HG03571 (cell line): ENCODE measurements at regions not wholly inside any gene's neighbourhood (a gene's known extent, or its start where the extent isn't known, plus 50 kb on each side); places are given as distances from the start of the nearest gene placed in this dataset.
"Not testable (repeated sequence)": the region's sequence is repeated elsewhere in the genome, so short reads cannot be mapped to it uniquely, and the experiment has no call there.

Experiments
- ATAC-seq: cut with Tn5 transposase; IDR thresholded peaks from one replicate; pipeline ENCODE4 v1.9.1; 2021; ENCODE audit not compliant: unreplicated experiment

DNA sequence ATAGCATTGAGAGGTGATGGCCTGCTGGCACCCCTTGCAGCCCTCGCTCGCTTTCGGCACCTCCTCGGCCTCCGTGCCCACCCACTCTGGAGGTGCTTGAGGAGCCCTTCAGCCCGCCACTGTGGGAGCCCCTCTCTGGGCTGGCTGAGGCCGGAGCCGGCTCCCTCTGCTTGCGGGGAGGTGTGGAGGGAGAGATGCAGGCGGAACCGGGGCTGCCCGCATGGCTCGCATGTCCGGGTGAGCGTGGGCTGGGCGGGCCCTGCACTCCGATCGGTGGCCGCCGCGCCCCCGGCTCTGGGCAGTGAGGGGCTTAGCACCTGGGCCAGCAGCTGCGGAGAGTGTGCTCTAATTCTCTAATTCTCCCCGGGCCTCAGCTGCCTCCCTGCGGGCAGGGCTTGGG lies 101.1 kb downstream of the KIF4B start:
- no peak for ATAC-seq

DNA sequence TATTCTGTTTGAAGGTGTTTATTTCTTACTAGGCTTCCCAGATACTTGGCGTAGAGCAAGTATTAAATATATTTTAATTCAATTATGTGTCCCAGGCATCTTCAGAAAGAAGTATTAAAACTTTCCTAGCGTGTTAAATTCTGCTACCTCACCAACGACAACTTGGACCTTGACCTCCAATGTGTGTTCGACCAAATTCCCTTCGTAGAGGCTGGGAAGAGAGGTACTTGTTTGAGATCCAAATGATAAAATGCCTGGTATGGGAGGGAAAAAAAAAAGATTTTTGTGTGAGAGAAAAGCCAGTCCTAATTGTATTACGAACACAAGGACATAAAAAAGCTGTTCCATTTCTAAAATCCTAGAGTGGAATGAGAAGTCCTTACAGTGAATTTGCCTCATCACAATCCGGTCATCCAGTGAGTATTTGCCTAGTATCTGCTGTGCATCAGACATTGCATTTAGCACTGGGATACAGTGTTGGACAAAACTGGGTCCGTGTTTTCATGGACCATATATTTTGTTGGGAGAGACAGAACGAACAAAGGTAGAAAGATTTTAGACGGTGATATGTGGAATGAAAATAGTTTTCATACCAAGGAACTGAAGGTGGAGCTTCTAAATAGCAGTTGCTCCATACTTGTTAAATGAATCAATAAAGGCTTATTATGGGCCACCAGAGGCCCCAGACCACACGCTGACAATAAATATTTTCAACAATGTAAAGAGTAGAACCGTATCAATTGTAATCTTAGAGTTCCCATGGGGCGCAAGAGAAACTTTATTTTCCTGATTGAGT lies 103.1 kb downstream of the KIF4B start:
- ATAC-seq, result no peak

DNA sequence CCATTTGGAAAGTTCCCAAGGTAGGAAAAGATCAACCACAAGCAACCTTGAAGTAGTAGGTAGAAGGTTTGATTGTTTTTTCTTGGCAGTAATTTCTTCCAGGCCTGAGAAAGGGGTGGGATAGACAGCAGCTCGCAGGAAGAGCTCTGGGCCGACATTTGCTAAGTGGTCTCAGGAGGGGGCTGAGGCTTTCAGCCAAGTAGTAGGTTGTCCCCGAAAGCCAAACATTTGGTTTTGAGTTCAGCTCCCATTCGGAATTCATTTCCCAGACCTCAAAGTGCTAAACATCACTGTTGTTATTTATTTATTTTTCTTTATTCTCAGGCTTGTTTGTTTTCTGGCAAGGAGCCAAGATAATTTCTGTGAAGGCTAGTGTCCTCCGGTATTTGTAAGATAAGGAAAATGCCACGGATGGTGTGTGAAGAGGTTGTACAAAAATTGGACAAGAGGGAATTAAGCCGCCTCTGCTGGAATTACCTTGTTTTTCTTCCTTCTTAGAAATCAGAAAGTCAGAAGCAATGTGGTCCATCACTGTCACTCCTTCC lies 112.1 kb downstream of the KIF4B start:
- no peak for ATAC-seq

DNA sequence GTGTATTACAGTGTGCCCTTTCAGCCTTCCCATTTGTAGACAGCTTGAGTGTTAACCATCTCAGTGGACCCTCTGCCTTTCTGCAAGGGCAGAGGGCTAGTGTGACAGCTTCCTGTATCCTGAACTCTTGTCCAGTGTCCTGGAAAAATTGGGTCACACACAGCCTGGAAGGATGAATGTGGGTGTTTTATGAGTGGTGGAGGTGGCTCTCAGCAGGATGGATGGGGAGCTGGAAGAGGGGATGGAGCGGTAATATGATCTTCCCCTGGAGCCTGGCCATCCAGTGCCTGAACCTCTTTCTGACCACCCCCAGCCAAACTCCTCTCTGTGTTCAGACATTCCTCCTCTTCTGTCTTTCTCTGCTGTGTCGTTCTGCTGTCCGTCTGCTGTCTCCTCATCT lies 113.0 kb downstream of the KIF4B start:
- no peak for ATAC-seq

DNA sequence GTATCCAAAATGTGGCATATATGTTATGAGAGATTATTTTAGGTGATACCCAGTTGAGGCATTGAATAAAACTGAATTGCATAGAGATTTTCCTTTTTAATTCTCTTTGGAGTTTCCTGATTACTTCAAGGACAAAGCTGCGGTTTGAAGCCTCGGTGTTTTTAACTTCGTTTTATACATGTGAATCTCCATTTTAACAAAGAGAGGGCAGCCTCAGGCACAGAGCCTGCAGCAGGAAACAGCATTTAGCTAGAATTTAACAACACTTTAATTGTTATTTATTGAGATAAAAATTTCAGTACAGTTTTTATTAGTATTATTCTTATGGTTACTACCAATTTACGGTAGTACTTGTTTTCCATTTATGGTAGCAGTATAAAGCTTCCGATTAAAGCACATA lies 114.0 kb downstream of the KIF4B start:
- ATAC-seq, result no peak

DNA sequence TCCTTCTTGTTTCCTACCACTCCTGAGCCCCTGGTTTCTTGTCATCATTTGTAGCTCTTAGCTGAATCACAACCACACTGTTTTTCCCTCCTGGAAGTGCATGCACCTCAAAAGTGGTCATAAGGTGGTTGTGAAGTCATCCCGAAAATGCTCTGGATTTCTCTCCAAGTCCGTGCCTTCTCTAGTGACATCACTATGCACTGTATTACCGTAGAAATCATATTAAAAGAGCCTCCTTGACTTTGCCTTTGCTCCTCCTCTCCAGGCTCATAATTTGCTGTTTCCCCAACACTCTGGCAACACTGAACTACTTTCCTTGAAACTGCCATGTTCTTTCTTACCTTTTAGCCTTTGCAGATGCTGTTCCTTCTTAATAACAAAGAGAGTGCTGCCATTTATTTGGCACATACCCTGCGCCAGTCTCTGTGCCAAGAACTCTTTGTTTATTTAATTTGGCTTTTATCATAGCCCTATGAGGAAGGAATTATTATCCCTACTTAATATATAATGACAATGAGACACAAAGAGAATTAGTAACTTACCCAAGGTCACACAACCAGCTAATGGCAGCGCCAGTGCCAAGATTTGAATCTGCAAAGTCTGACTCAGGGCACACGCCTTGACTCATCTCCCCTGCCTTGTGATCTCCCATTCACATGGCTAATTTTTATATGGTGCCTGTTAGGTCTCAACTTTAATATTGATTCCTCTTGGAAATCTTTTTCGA lies 115.4 kb downstream of the KIF4B start:
- no peak for ATAC-seq

DNA sequence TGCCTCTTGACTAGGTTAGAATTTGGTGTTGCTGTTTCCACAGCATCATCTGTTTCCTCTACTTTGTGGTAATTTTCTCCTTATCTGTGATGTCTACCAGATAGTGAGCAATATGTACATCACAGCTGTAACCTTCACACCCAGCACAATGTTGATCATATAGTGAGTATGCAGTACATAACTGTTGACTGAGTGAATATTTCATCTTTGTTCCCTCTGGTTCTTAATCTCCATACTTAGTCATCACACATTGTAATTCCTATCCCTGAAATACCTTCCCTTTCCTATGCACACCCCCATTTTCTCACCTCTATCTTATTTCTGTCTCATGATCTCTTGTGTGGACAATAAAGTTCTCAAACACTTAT lies 115.9 kb downstream of the KIF4B start:
- ATAC-seq, result no peak

DNA sequence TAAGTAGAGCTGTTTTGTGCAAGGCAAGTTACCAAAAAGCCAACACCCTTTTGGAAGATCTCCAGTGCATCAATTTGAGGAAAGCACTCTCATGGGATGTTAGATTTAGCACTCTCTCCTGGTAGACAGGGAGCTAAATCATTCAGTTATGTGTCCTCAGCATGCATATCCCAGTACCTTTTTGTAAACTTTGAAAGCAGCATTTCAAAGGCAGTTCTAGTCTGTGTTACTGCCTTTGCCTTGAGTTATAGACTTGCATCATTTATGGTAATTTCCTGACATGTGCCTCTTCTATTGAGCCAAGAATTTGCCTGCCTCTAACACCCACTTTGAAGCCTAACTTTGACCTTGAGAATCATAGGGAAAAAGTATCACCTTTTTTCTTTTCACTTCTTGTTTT lies 120.6 kb downstream of the KIF4B start:
- no peak for ATAC-seq

DNA sequence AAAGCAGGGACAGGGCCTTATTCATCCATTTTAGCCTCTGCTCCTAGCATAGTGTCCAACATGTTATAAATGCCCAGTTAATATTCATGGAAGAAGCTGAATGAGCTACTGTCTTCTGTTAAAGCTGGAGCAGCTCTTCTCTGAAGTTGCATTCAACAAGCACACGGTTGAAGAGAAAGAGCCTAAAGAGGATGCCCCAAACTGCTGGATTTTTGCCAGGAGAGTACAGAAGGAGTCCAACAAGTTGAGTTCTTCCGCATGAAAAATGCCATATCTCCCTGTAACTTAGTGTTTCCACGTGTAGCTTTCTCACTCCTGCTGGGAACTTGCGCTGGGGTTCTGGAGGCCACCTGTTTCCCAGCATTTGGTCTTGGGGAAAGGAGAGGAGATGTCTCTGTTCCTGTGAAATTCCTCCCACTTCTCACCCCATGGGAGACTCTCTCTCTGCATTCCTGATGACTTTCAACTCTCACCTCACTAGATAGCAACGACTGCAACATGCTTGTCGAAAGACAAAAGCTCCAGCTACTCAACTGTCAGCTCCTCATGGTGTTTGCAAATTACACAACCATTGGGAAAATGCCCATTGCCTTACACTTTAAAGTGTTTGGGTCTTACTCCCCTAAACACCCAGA lies 122.8 kb downstream of the KIF4B start:
- no peak for ATAC-seq

DNA sequence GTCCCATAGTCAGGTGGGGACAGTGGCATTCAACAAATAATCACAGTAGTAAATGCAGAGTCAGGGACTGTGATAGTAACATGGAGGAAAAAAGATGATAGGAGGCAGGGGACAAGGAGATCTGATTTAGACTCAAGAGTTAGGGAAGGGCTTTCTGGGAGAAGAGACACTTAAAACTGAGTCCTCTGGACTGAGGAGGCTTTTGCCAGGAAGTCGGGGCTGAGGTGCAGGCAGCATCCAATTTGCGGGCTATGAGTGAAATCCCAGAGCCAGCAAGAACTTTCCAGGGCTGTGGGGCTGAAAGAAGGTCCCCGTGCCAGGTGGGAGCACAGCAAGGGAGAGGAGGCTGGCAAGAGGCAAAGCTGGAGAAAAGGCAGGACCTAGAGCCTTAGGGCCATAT lies 124.1 kb downstream of the KIF4B start:
- no peak for ATAC-seq

DNA sequence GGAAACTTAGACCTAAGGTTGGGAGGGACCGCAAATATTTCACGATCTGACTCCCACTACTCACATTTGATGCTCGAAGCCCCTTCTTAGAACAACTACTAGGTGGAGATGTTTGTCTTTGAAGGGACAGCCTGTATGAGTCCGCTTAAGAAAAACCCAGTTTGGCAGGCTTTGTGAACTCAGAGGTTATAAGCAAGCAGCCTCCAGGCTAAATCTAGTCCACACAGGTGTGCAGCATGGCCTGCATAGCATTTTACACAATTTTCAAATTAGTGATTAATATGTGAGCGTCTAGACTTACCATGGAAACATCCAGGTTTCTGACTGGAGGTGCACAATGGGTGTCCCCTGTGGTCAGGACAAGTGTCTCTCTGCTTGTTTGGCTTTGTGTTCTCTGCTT lies 127.1 kb downstream of the KIF4B start:
- ATAC-seq, result no peak

DNA sequence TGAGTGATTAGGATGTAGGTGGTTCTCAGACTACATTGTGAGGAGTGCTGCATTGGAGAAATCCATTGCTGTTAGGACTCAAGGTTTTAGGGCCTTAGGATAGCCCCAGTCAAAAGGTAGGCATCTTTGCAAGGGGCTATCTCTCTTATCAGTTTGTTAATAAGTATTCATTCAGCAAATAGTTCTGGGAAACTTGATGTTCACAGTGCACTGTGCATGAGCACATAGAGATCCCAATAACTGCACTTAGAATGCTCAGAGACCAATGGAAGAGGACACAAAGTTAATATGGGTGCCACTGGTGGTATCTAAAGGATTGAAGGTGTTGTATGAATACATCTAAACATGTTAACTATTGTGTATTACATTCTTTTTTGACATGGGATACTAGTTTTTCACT lies 131.4 kb downstream of the KIF4B start:
- ATAC-seq, result no peak

DNA sequence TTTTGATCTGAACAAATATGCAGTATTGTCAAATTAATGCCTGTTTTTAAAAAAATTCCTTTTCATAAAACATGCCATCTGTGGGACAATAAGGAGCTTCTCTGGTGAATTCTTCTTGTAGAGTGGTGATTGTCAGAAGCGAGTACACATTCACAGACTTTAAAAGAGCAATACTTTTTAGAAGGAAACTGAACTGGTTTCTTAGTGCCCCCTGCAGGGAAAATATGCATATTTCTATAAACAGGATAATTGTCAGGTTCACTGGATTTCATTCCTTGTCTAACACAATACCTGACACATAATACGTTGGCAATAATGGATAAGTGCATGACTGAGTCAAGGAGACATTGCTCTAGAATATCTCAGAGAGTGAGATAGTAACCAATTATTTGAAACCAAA lies 133.7 kb downstream of the KIF4B start:
- ATAC-seq, result no peak

DNA sequence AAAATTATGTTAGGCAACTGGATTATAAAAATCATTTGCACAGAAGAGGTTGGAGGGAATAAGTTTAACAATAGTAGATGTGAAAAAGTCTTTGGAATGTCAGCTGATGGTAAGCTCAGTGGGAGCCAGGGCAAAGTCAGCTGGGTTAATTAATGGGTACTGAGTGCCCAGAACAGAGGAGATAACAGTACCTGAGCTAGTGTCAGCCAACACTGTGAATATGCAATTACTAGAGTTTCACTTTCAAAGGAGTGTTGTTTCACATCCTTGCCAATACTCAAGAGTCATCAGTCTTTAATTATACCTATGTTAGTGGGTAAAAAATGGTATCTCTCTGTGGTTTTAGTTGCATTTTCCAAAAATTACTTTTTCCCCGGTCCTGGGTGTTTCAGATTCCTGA lies 135.1 kb downstream of the KIF4B start:
- ATAC-seq, result no peak

DNA sequence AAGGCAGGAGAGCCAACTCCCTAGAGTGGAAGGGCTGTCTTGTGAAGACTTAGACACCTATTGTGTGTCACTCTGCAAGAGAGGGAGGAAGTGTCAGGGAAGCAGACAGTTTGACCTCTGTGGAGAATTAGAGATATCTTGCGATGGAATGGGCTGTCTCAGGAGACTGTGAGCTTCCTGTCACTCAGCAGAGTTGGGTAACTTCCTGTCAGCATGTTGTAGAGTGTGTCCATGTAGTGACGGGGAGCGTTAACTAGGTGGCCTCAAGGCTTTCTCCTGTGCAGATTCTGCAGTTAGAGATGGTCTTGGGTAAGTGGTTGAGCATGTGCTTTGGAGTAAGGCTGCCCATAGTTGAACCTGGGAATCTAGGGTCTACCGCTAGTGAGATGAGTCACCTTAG lies 136.5 kb downstream of the KIF4B start:
- ATAC-seq, result no peak

DNA sequence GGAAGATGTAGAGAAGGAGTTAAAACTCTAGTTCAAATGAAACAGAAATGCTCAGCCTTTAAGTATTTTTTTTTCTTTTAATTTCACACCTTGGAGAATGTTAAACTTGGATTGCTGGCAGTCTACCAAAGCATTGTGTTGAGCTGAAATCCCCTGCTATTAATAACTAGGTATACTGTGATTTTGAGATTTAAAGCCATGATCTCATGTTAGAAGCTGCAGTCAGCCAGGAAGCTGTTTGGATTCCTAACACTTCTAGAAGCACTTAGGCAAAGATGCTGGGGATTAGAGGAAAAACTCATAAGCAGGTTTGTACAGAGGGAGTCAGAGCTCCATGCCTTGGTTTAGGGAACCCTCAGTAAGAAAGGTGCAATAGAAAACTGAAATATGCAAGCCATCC lies 141.4 kb downstream of the KIF4B start:
- ATAC-seq, result no peak

DNA sequence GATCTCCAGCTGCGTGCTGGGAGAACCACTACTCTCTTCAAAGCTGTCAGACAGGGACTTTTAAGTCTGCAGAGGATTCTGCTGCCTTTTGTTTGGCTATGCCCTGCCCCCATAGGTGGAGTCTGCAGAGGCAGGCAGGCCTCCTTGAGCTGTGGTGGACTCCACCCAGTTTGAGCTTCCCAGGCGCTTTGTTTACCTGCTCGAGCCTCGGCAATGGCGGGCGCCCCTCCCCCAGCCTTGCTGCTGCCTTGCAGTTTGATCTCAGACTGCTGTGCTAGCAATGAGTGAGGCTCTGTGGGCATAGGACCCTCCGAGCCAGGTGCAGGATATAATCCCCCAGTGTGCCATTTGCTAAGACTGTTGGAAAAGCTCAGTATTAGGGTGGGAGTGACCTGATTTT lies 149.5 kb downstream of the KIF4B start:
- ATAC-seq, result not testable (repeated sequence)

DNA sequence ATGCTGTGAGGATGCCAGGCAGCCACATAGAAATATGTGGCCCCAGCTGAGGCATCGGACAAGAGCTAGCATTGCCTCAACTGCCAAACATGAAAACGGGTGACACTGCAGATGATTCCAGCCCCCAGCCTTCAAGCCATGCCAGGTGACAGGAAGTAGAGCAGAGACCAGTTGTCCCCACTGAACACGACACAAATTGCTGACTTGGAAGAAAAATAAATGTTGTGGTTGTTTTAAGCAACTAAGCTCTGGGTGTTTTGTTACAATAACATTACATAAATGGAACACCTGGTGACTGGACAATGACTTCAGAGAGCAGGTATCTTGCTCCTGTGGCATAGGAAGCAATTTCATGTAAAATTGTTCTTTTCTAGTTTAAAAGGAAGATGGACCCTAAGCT lies 154.2 kb downstream of the KIF4B start:
- ATAC-seq, result no peak

DNA sequence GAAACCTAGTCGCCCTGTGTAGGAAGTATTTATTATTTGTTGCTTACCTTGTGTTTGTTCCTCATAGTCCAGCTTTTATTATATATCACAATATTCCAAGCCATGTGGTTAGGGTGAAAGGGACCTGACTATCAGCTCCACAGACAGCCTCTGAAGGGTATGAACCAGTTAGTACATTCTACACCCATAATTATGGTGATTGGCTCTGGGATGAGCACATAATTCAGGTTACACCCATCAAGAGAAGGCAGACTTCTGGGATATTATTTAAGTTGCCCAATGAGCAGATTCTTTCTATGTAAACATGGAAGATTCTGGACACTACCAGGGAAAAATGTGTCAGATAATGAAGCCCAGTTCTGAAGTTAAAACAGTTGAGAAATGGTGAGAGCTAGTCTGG lies 168.0 kb downstream of the KIF4B start:
- ATAC-seq, result no peak

DNA sequence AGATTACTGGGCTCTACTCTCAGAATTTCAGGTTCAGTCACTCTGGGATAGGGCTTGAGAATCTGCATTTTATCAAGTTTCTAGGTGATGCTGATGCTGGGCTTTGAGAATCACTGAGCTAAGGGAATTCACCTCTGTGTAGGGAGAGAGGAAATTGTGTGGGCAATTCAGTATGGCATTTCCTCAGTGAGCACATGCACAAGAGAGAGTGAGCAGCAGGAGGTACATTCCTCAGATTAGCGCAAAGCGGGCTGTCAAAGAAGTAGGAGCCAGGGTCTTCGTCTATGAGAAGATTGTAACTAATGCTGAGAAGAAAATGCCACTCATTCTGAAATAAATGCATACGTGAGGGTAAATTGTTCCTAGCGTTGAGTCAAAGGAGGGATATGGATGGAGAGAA lies 175.9 kb downstream of the KIF4B start:
- no peak for ATAC-seq

DNA sequence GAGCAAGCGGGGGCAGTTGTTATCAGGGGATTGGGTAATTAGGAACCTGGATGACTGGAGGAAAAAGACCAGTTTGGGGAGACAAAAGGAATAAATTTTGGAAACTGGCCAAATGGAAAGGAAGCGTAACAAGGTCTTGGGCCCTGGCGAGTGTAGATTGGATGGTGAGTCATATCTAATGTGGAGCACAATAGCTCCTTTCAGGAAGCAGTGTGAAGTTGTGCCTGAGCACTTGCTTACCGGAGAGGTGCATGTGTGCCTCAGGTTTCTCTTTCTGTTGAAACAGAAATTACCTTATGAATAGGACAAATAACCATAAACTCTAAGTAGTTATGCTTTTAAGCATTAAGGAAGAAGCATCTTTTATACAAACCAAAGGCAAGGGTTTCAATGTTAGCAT lies 176.4 kb downstream of the KIF4B start:
- ATAC-seq, result no peak

DNA sequence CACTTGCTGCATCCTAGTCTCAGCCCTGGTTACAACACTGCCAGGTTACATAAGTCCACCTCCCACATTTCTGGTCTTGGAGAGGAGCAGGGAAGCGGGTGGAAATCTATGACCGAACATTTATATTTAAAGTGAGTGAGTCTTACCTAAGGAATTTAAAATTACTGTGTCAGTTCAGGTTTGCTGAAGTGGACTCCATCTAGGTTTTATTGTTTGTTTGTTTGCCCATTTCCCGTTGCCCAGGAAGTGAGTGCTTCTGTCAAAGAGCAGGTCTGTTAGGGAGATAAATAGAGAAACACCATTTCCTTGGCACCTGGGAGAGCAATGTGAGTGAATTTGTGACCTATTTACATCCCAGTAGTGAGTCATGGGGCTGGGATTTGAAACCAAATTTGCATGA lies 179.5 kb downstream of the KIF4B start:
- no peak for ATAC-seq
